Effector memory CD8-positive, alpha-beta T cell (primary cell): ENCODE measurements at regions not wholly inside any gene's neighbourhood (a gene's known extent, or its start where the extent isn't known, plus 50 kb on each side); places are given as distances from the start of the nearest gene placed in this dataset.
"Not testable (repeated sequence)": the region's sequence is repeated elsewhere in the genome, so short reads cannot be mapped to it uniquely, and the experiment has no call there.

Source experiments
- ATAC-seq: fragments of 150-1000 bp; cut with Tn5 transposase; replicated peaks from 2 replicates; pipeline ENCODE4 v1.10.0; 2021; ENCODE audit warnings: mild to moderate bottlenecking, moderate library complexity
- DNase-seq, 3 experiments: peaks; one replicate each; pipeline ENCODE4 v3.0.0; 2021
- H3K27ac Mint-ChIP-seq, 2 donors: one replicate each; pipeline ENCODE4 v1.8.0; 2022; ENCODE audit warnings: mild to moderate bottlenecking in 2 of 2, mixed read lengths in 2 of 2, moderate library complexity in 2 of 2
- H3K27me3 Mint-ChIP-seq, 2 donors: one replicate each; pipeline ENCODE4 v1.8.0; 2022; ENCODE audit warnings: mixed read lengths in 2 of 2
- H3K36me3 Mint-ChIP-seq: one replicate; pipeline ENCODE4 v1.8.0; 2022; ENCODE audit warnings: mild to moderate bottlenecking, moderate library complexity, mixed read lengths; ENCODE audit not compliant: insufficient read depth
- H3K4me1 Mint-ChIP-seq, 2 donors: one replicate each; pipeline ENCODE4 v1.8.0; 2022; ENCODE audit warnings: low read depth in 2 of 2, mixed read lengths in 2 of 2
- H3K4me3 Mint-ChIP-seq, 2 donors: one replicate each; pipeline ENCODE4 v1.8.0; 2022; ENCODE audit warnings: mild to moderate bottlenecking in 2 of 2, mixed read lengths in 2 of 2, moderate library complexity in 2 of 2
- H3K9me3 Mint-ChIP-seq, 2 donors: one replicate each; pipeline ENCODE4 v1.8.0; 2022; ENCODE audit warnings: mixed read lengths in 2 of 2

DNA sequence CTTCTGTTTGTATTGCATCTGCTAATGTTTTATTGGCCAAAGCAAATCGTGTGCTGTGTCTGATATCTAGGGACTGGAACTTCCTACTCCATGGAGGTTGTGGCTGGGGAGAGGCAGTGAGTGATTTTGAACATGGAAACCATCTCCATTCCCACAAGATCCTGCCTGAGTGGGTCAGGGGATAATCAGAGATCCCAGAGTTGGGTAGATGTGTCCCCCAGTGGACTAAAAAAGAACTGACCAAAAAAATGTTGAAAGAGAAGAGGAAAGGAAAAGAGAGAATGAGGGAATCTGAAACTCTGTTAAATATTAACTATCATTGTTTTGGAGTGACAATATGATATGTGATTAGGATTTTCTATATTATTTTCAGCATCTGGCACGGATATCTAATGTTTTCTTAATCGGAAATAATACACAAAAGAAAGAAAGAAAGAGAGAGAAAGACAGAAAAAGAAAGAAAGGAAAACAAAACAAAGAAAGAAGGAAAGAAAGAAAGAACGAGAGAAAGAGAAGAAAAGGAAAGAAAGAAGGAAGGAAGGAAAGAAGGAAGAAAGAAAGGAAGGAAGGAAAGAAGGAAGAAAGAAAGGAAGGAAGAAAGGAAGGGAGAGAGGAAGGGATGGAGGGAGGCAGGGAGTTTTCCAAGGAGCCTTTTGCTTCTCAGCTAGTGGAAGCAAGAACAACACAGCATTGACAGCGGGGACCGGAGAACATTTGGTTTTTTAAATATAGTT lies 638.5 kb downstream of the CCSER2 start:
- no peak overlapping the region for H3K4me3 Mint-ChIP-seq
- H3K4me1 Mint-ChIP-seq, result no peaks in the 10 kb centered on the region
- ATAC-seq (no peak), DNase-seq (no peak)
- H3K36me3 Mint-ChIP-seq, result no peaks in the 10 kb centered on the region
- no peaks in the 10 kb centered on the region for H3K27me3 Mint-ChIP-seq
- H3K9me3 Mint-ChIP-seq, result peaks cover 0 to 7% of the 10 kb centered on the region in 2 donors
- no peak overlapping the region for H3K27ac Mint-ChIP-seq

- not testable (repeated sequence) for H3K4me3 Mint-ChIP-seq, DNase-seq, ATAC-seq, H3K27me3 Mint-ChIP-seq, H3K4me1 Mint-ChIP-seq, H3K27ac Mint-ChIP-seq, H3K9me3 Mint-ChIP-seq, H3K36me3 Mint-ChIP-seq
These were observed 640.9 kb downstream of the CCSER2 start for GRCh38 chr10:84969297-84969696.

DNA sequence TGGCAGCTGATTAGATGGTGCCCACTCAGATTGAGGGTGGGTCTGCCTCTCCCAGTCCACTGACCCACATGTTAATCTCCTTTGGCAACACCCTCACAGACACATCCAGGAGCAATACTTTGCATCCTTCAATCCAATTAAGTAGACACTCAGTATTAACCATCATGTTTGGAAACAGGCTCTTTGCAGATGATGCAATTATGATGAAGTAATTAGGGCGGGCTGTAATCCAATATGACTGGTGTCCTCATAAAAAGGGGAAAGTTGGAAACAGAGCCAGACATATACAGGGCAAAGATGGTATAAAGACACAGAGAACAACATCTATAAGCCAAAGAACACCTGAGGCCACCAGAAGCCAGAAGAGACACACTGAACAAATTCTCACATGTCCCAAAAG lies 658.6 kb downstream of the CCSER2 start:
- peaks cover 0 to 7% of the 10 kb centered on the region in 2 donors for H3K9me3 Mint-ChIP-seq
- no peak for DNase-seq
- no peaks in the 10 kb centered on the region for H3K27me3 Mint-ChIP-seq
- H3K4me1 Mint-ChIP-seq, result no peaks in the 10 kb centered on the region
- H3K36me3 Mint-ChIP-seq, result no peaks in the 10 kb centered on the region
- ATAC-seq, result no peak
- H3K4me3 Mint-ChIP-seq, result no peak overlapping the region
- H3K27ac Mint-ChIP-seq, result no peak overlapping the region

DNA sequence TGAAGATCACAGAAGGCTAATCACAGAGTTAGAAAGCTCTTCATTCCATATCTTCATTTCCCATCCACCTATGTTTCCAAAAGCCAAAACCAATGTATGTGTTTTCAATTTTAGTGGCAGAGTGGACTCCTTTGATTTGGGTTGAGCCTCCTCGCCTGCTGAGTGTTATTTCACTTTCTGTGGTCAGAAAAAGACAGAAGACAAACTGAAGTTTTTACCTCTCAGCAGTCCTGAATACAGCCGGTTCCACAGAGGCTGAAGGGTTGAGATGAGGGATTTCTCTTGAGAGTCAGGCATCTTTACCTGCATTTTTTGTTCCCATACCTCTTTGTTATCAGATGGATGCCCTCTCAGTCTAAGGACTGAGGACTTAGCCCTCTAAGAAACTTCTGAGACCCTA lies 659.6 kb downstream of the CCSER2 start:
- Mint-ChIP-seq H3K27me3 (no peaks in the 10 kb centered on the region), H3K27ac (no peak overlapping the region), H3K4me3 (no peak overlapping the region), H3K9me3 (peaks cover 0 to 7% of the 10 kb centered on the region in 2 donors), H3K36me3 (no peaks in the 10 kb centered on the region), H3K4me1 (no peaks in the 10 kb centered on the region)
- DNase-seq (no peak), ATAC-seq (no peak)

- Mint-ChIP-seq H3K4me1 (no peaks in the 10 kb centered on the region), H3K4me3 (no peak overlapping the region), H3K27ac (no peak overlapping the region), H3K36me3 (no peaks in the 10 kb centered on the region), H3K9me3 (peaks cover 0 to 5% of the 10 kb centered on the region in 2 donors), H3K27me3 (no peaks in the 10 kb centered on the region)
- DNase-seq (no peak), ATAC-seq (no peak)
These were observed 662.3 kb downstream of the CCSER2 start for GRCh38 chr10:84990713-84991112.

- H3K27ac Mint-ChIP-seq, result no peak overlapping the region
- DNase-seq, result no peak
- H3K27me3 Mint-ChIP-seq, result no peaks in the 10 kb centered on the region
- H3K4me3 Mint-ChIP-seq, result no peak overlapping the region
- ATAC-seq, result no peak
- H3K9me3 Mint-ChIP-seq, result peaks cover 0 to 5% of the 10 kb centered on the region in 2 donors
- no peaks in the 10 kb centered on the region for H3K36me3 Mint-ChIP-seq
- H3K4me1 Mint-ChIP-seq, result no peaks in the 10 kb centered on the region
These were observed 662.9 kb downstream of the CCSER2 start for GRCh38 chr10:84991301-84991700.

- H3K4me3 Mint-ChIP-seq, result no peak overlapping the region
- no peaks in the 10 kb centered on the region for H3K27me3 Mint-ChIP-seq
- DNase-seq (no peak), ATAC-seq (no peak)
- H3K27ac Mint-ChIP-seq, result no peak overlapping the region
- H3K4me1 Mint-ChIP-seq, result no peaks in the 10 kb centered on the region
- H3K36me3 Mint-ChIP-seq, result no peaks in the 10 kb centered on the region
- peaks cover 0 to 4% of the 10 kb centered on the region in 2 donors for H3K9me3 Mint-ChIP-seq
These were observed 665.1 kb downstream of the CCSER2 start for GRCh38 chr10:84993251-84994035.

DNA sequence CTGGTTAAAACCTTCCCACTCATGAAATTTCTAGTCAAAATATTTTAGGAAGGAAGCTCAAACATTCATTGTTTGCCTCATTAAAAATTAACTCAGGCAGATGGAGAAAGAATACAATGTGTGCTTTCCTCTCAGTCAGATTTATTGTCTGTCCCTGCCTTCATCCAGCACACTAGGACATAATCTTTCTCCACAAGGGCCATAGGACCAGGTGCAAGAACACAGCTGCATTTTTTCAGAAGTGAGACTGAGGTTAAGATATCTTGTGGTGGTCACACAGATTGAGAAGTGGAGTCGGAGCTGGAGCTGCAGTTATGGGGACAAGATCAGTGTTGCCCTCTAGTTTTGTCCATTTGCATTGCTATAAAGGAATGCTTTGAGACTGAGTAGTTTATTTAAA lies 666.3 kb downstream of the CCSER2 start:
- H3K4me1 Mint-ChIP-seq, result no peaks in the 10 kb centered on the region
- no peak overlapping the region for H3K27ac Mint-ChIP-seq
- no peaks in the 10 kb centered on the region for H3K36me3 Mint-ChIP-seq
- peaks cover 0 to 4% of the 10 kb centered on the region in 2 donors for H3K9me3 Mint-ChIP-seq
- no peak for DNase-seq
- no peak for ATAC-seq
- H3K4me3 Mint-ChIP-seq, result no peak overlapping the region
- H3K27me3 Mint-ChIP-seq, result no peaks in the 10 kb centered on the region

DNA sequence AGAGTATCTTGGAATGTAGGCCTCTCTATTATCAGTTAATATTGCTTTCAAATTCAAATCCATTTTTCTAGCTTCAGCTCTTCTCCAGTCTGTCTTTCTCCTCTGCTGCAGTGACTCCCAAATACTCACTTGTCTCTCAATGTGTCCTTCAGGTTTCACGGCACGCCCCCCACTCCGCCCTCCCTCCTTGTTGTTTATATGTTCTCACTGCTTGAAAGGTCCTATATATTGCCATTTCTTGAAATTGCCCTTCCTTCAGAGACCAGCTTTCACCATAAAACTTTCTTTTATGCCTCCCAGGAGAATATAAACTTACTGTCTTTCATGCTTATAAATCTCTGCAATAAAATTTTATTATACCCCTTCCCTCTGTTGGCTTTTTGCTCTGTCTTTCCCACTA lies 668.2 kb downstream of the CCSER2 start:
- Mint-ChIP-seq H3K4me1 (no peaks in the 10 kb centered on the region), H3K27me3 (no peaks in the 10 kb centered on the region), H3K27ac (no peak overlapping the region), H3K9me3 (peaks cover 0 to 4% of the 10 kb centered on the region in 2 donors), H3K4me3 (no peak overlapping the region), H3K36me3 (no peaks in the 10 kb centered on the region)
- no peak for ATAC-seq
- no peak for DNase-seq

DNA sequence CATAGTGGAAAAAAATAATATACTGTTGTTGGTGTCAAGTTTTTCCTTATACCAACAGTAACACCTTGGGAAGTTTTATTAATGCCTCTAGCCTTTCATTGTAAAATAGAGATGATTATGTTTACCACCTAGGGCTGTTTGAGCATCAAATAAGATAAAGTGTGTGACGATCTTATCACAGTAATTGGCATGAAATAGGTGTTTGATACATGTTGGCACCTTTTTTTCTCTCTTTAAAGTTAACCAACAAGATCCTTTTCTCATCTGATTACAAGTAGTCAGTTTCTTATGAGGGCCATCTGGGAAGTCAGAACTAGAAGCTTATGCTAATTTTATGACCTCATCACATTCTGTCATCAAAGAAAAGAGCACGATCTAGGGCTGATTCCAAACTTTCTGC lies 669.5 kb downstream of the CCSER2 start:
- Mint-ChIP-seq H3K9me3 (peaks cover 0 to 4% of the 10 kb centered on the region in 2 donors), H3K4me3 (no peak overlapping the region), H3K4me1 (no peaks in the 10 kb centered on the region), H3K36me3 (no peaks in the 10 kb centered on the region), H3K27ac (no peak overlapping the region), H3K27me3 (no peaks in the 10 kb centered on the region)
- no peak for ATAC-seq
- no peak for DNase-seq

- Mint-ChIP-seq H3K4me1 (no peaks in the 10 kb centered on the region), H3K9me3 (peaks cover 0 to 6% of the 10 kb centered on the region in 2 donors), H3K4me3 (no peak overlapping the region), H3K27me3 (no peaks in the 10 kb centered on the region), H3K36me3 (no peaks in the 10 kb centered on the region), H3K27ac (no peak overlapping the region)
- ATAC-seq (no peak), DNase-seq (no peak)
These were observed 671.5 kb downstream of the CCSER2 start for GRCh38 chr10:84999929-85000328.

DNA sequence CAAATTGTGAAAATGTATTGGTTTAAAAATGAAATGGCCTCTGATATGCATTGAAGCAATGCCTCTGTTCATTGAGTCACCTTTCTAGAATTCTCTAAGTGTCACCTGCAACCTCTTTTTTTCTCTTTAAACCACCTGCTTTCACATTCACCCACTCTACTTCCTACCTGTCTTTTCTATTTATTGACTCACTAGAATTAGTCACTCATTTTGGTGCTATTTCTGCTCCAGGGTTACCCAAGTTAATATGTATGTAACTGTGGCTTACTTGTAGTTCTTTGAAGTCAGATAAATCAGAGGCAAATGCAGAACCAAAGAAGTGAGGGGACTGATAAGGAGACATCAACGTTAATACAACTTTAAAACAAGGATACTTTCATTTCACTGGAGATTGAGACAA lies 674.7 kb downstream of the CCSER2 start:
- no peaks in the 10 kb centered on the region for H3K4me1 Mint-ChIP-seq
- ATAC-seq, result no peak
- peaks cover 5 to 6% of the 10 kb centered on the region in 2 donors for H3K9me3 Mint-ChIP-seq
- no peaks in the 10 kb centered on the region for H3K36me3 Mint-ChIP-seq
- no peak overlapping the region for H3K27ac Mint-ChIP-seq
- no peak overlapping the region for H3K4me3 Mint-ChIP-seq
- no peaks in the 10 kb centered on the region for H3K27me3 Mint-ChIP-seq
- no peak for DNase-seq

- peaks cover 5 to 6% of the 10 kb centered on the region in 2 donors for H3K9me3 Mint-ChIP-seq
- no peak overlapping the region for H3K27ac Mint-ChIP-seq
- no peaks in the 10 kb centered on the region for H3K36me3 Mint-ChIP-seq
- DNase-seq (no peak), ATAC-seq (no peak)
- H3K27me3 Mint-ChIP-seq, result no peaks in the 10 kb centered on the region
- H3K4me1 Mint-ChIP-seq, result no peaks in the 10 kb centered on the region
- H3K4me3 Mint-ChIP-seq, result no peak overlapping the region
These were observed 680.2 kb downstream of the CCSER2 start for GRCh38 chr10:85008488-85009184.

DNA sequence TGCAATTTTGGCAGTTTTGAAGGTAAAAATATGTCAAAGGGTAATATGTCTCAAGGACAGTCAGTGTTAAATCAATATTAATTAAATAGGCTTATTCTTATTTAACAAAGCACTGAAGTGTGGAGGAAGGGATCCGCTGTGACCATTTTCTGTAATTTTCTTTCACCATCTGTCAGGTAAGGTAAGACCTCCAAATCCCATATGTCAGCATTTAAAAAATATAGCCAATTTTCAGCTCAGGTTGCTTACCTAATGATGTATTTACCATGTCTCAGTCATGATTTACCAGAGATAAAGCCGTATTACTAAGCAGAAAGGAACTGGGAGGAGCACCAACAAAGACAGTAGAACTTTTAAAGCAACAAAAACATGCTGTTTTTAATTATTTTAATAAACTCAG lies 683.9 kb downstream of the CCSER2 start:
- Mint-ChIP-seq H3K27ac (no peak overlapping the region), H3K36me3 (no peaks in the 10 kb centered on the region)

More for the DNA sequence above, 683.9 kb downstream of the CCSER2 start:
- H3K9me3 Mint-ChIP-seq, result peaks cover 0 to 4% of the 10 kb centered on the region in 2 donors
- DNase-seq (no peak), ATAC-seq (no peak)
- no peak overlapping the region for H3K4me3 Mint-ChIP-seq
- H3K27me3 Mint-ChIP-seq, result no peaks in the 10 kb centered on the region
- H3K4me1 Mint-ChIP-seq, result no peaks in the 10 kb centered on the region
